Common myeloid progenitor, CD34-positive (primary cell): ENCODE measurements at regions not wholly inside any gene's neighbourhood (a gene's known extent, or its start where the extent isn't known, plus 50 kb on each side); places are given as distances from the start of the nearest gene placed in this dataset.

Experiments used
- CTCF ChIA-PET: fragments of 350-600 bp; sonication (Branson Sonifier 250); formaldehyde crosslinking; loops from one replicate; lab custom pipeline; 2021; ENCODE audit warnings: antibody characterized with exemption; lab: Charles Lee
- POLR2A ChIA-PET: fragments of 350-600 bp; sonication (Branson Sonifier 250); formaldehyde crosslinking; loops from one replicate; lab custom pipeline; 2021; ENCODE audit warnings: antibody characterized with exemption; lab: Charles Lee
- DNase-seq, 3 donors: peaks; one replicate each; pipeline versions ENCODE4 v3.0.0 to v3.0.0-alpha.2; 2013
- H3K27ac ChIP-seq, 2 experiments: 1 replicate in 1 of 2; 2 replicates in 1 of 2; pipeline ENCODE4 v1.7.0; 2013; ENCODE audit warnings: inconsistent platforms in 2 of 2, low read length in 2 of 2, mild to moderate bottlenecking in 2 of 2, low read depth in 1 of 2, moderate library complexity in 1 of 2; ENCODE audit not compliant: severe bottlenecking in 2 of 2, insufficient read depth in 1 of 2, poor library complexity in 1 of 2
- H3K27me3 ChIP-seq, 5 experiments: replicated peaks in 2 of 5; 1 replicate in 3 of 5; 2 replicates in 2 of 5; pipeline versions ENCODE4 v1.6.1 to v1.7.0; 2013; ENCODE audit warnings: low read length in 4 of 5, mild to moderate bottlenecking in 2 of 5, moderate library complexity in 2 of 5, inconsistent platforms in 1 of 5; ENCODE audit not compliant: insufficient read depth in 5 of 5, control insufficient read depth in 4 of 5
- H3K36me3 ChIP-seq, 4 experiments: 1 replicate in 2 of 4; 2 replicates in 2 of 4; pipeline versions ENCODE4 v1.6.1 to v1.7.0; 2013; ENCODE audit warnings: low read length in 3 of 4, control low read depth in 1 of 4, mild to moderate bottlenecking in 1 of 4; ENCODE audit not compliant: control insufficient read depth in 4 of 4, insufficient read depth in 4 of 4
- H3K4me1 ChIP-seq, 4 experiments: 1 replicate in 3 of 4; 2 replicates in 1 of 4; pipeline versions ENCODE4 v1.6.1 to v1.7.1; 2013; ENCODE audit warnings: low read length in 3 of 4, mild to moderate bottlenecking in 3 of 4, control low read depth in 1 of 4, inconsistent platforms in 1 of 4, moderate library complexity in 1 of 4; ENCODE audit not compliant: control insufficient read depth in 4 of 4, insufficient read depth in 4 of 4; ENCODE audit errors: control extremely low read depth in 1 of 4
- H3K4me3 ChIP-seq, 7 experiments: 1 replicate in 4 of 7; 2 replicates in 3 of 7; pipeline versions ENCODE4 v1.5.1 to v1.7.0; 2013; ENCODE audit warnings: mild to moderate bottlenecking in 7 of 7, low read length in 6 of 7, moderate library complexity in 6 of 7, inconsistent platforms in 2 of 7, low read depth in 2 of 7, control low read depth in 1 of 7; ENCODE audit not compliant: insufficient read depth in 4 of 7, control insufficient read depth in 1 of 7; ENCODE audit errors: extremely low read depth in 1 of 7
- H3K9me3 ChIP-seq, 5 experiments: 1 replicate in 4 of 5; 2 replicates in 1 of 5; pipeline versions ENCODE4 v1.6.1 to v1.7.1; 2013; ENCODE audit warnings: low read length in 4 of 5, mild to moderate bottlenecking in 2 of 5, inconsistent platforms in 1 of 5, low read depth in 1 of 5, moderate library complexity in 1 of 5; ENCODE audit not compliant: control insufficient read depth in 4 of 5, insufficient read depth in 2 of 5; ENCODE audit errors: control extremely low read depth in 1 of 5
- WGBS: methylation state at CpG from one replicate; pipeline ENCODE4 v1.1.5; 2013; ENCODE audit not compliant: insufficient coverage; 5-methylcytosine and 5-hydroxymethylcytosine counted together

GRCh38 chr14:80074900-80075574, 136.3 kb downstream of the DIO2 start:
- CTCF ChIA-PET: no interaction called here

GRCh38 chr14:80059041-80059440, 152.3 kb downstream of the DIO2 start:
- H3K9me3 ChIP-seq: no peaks in the 10 kb centered on the region
- no peak overlapping the region for H3K4me3 ChIP-seq
- 100% methylated on average over 1 of the region's 2 CpGs for WGBS
- H3K4me1 ChIP-seq: no peaks in the 10 kb centered on the region
- no peak overlapping the region for H3K27ac ChIP-seq
- no peaks in the 10 kb centered on the region for H3K36me3 ChIP-seq
- no peak for DNase-seq
- ChIA-PET POLR2A (no interaction called here), CTCF (no interaction called here)
- no peaks in the 10 kb centered on the region for H3K27me3 ChIP-seq

More at GRCh38 chr14:80074900-80075574, 136.3 kb downstream of the DIO2 start:
- POLR2A ChIA-PET: no interaction called here
- Histone ChIP-seq H3K9me3 (peaks cover 0 to 11% (median 1%) of the 10 kb centered on the region in 5 experiments), H3K27me3 (no peaks in the 10 kb centered on the region), H3K4me1 (no peaks in the 10 kb centered on the region), H3K27ac (no peak overlapping the region), H3K4me3 (no peak overlapping the region), H3K36me3 (no peaks in the 10 kb centered on the region)
- WGBS: 100% methylated on average over 1 of the region's 2 CpGs
- DNase-seq: no peak

GRCh38 chr14:80056497-80056801, 154.9 kb downstream of the DIO2 start:
- POLR2A ChIA-PET: no interaction called here
- Histone ChIP-seq H3K27ac (no peak overlapping the region), H3K36me3 (no peaks in the 10 kb centered on the region), H3K4me3 (no peak overlapping the region), H3K27me3 (no peaks in the 10 kb centered on the region), H3K9me3 (peaks cover 0 to 2% (median 0%) of the 10 kb centered on the region in 5 experiments), H3K4me1 (no peaks in the 10 kb centered on the region)
- DNase-seq: no peak
- CTCF ChIA-PET: interaction anchor here (0.9 to 1.8 kb wide), 2 partner anchors 792 to 794 kb away, joined by 3 to 6 read pairs; no protein-coding TSS in a partner anchor
- no CpG with 5 or more reads among the region's 4 CpGs for WGBS

- Histone ChIP-seq H3K9me3 (peaks cover 0 to 2% (median 0%) of the 10 kb centered on the region in 5 experiments), H3K27ac (no peak overlapping the region), H3K27me3 (no peaks in the 10 kb centered on the region), H3K4me3 (no peak overlapping the region), H3K36me3 (no peaks in the 10 kb centered on the region), H3K4me1 (no peaks in the 10 kb centered on the region)
- WGBS: no CpG with 5 or more reads among the region's 7 CpGs
- DNase-seq: peak; percentile 13 to 41 (median 36)
- POLR2A ChIA-PET: no interaction called here
- CTCF ChIA-PET: interaction anchor here (0.9 to 1.8 kb wide), 3 partner anchors 793 to 795 kb away, joined by 3 to 6 read pairs (median 3); no protein-coding TSS in a partner anchor
These were observed 155.4 kb downstream of the DIO2 start for GRCh38 chr14:80055667-80056496.

- no peak overlapping the region for H3K27ac ChIP-seq
- no peaks in the 10 kb centered on the region for H3K36me3 ChIP-seq
- no peaks in the 10 kb centered on the region for H3K27me3 ChIP-seq
- CTCF ChIA-PET: interaction anchor here (1.2 to 1.8 kb wide), 2 partner anchors 794 to 795 kb away, joined by 3 to 6 read pairs; no protein-coding TSS in a partner anchor
- peaks cover 0 to 2% (median 0%) of the 10 kb centered on the region in 5 experiments for H3K9me3 ChIP-seq
- H3K4me3 ChIP-seq: no peak overlapping the region
- H3K4me1 ChIP-seq: no peaks in the 10 kb centered on the region
- no peak for DNase-seq
- no CpG with 5 or more reads among the region's 1 CpG for WGBS
- POLR2A ChIA-PET: no interaction called here
These were observed 156.1 kb downstream of the DIO2 start for GRCh38 chr14:80055226-80055625.

GRCh38 chr14:80054020-80054419, 157.3 kb downstream of the DIO2 start:
- no peak for DNase-seq
- POLR2A ChIA-PET: no interaction called here
- H3K36me3 ChIP-seq: no peaks in the 10 kb centered on the region
- WGBS: no CpG with 5 or more reads among the region's 3 CpGs
- H3K9me3 ChIP-seq: peaks cover 0 to 2% (median 0%) of the 10 kb centered on the region in 5 experiments
- H3K27me3 ChIP-seq: no peaks in the 10 kb centered on the region
- no peak overlapping the region for H3K27ac ChIP-seq
- CTCF ChIA-PET: interaction anchor here (0.8 kb wide), 1 partner anchor 74 kb away, joined by 3 read pairs; no protein-coding TSS in a partner anchor
- H3K4me3 ChIP-seq: no peak overlapping the region
- H3K4me1 ChIP-seq: no peaks in the 10 kb centered on the region

GRCh38 chr14:80049055-80049454, 162.2 kb downstream of the DIO2 start:
- Histone ChIP-seq H3K9me3 (peaks cover 0 to 2% (median 0%) of the 10 kb centered on the region in 5 experiments), H3K27ac (no peak overlapping the region), H3K4me3 (no peak overlapping the region), H3K36me3 (no peaks in the 10 kb centered on the region), H3K27me3 (no peaks in the 10 kb centered on the region), H3K4me1 (no peaks in the 10 kb centered on the region)
- no peak for DNase-seq
- POLR2A ChIA-PET: no interaction called here
- 100% methylated on average over 1 of the region's 2 CpGs for WGBS
- CTCF ChIA-PET: no interaction called here
